ENCODE measurements at regions not wholly inside any gene's neighbourhood (a gene's known extent, or its start where the extent isn't known, plus 50 kb on each side); places are given as distances from the start of the nearest gene placed in this dataset.

DNA sequence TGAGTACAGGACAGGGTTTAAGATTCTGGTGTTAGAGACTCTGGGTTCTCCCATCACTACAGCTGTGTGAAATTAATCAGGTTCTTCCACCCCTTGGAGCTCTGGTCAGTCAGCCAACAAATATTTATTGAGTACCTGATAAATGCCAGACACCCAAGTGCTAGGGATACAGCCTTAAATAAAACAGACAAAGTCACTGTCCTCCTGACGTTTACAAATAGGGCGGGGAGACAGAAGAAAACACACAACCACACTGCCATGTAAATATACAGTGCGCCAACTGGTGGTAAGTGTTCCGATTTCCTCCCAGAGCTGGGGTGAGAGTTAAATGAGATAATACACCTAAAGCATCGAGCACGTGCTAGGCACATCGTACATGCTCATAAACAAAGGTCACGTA is 121.0 kb downstream of the COPRS start:
- Histone ChIP-seq H3K14ac (ENCODE audit: insufficient read length) (no peak overlapping the region), H2AK5ac (ENCODE audit: low read depth, low read length) (no peak overlapping the region), H4K5ac (ENCODE audit: insufficient read length, low read depth, low read length) (no peak overlapping the region), H3K9ac (replicated peaks in 1 of 4; ENCODE audit: extremely low read depth in 1 of 4, low read depth in 3 of 4, low read length in 3 of 4) (no peak overlapping the region), H4K91ac (replicated peaks; ENCODE audit: insufficient read length, low read length) (no peak overlapping the region), H4K8ac (ENCODE audit: extremely low read depth, insufficient read depth, low read length) (no peak overlapping the region), H3K4me2 (ENCODE audit: insufficient read depth in 1 of 2, low read depth in 2 of 2, low read length in 2 of 2) (no peak overlapping the region), H3K79me2 (ENCODE audit: control insufficient read depth in 1 of 2, insufficient read depth in 2 of 2, low read length in 2 of 2) (no peaks in the 10 kb centered on the region), H2BK20ac (ENCODE audit: low read length) (no peak overlapping the region), H2AFZ (ENCODE audit: low read length) (no peak overlapping the region), H3K9me3 (ENCODE audit: insufficient read depth in 2 of 2, low read depth in 1 of 2, low read length in 1 of 2) (no peaks in the 10 kb centered on the region), H3K23me2 (ENCODE audit: low read depth, low read length) (no peaks in the 10 kb centered on the region), H2BK120ac (replicated peaks; ENCODE audit: low read depth, low read length) (no peak overlapping the region), H3K56ac (replicated peaks; ENCODE audit: insufficient read length, low read depth, low read length) (no peak overlapping the region), H3K18ac (ENCODE audit: extremely low read depth, low read length) (no peak overlapping the region), H3K79me1 (ENCODE audit: low read depth, low read length) (no peaks in the 10 kb centered on the region), H3K4ac (replicated peaks; ENCODE audit: insufficient read length, low read depth, low read length) (no peak overlapping the region), H2BK12ac (ENCODE audit: low read depth, low read length) (no peak overlapping the region), H2BK15ac (ENCODE audit: low read length) (no peak overlapping the region), H3K36me3 (ENCODE audit: control insufficient read depth in 2 of 4, insufficient read depth in 4 of 4, low read length in 3 of 4) (no peaks in the 10 kb centered on the region), H3K4me1 (replicated peaks in 1 of 4; ENCODE audit: control insufficient read depth in 3 of 4, insufficient read depth in 4 of 4, low read length in 3 of 4) (0 out of 7 replicates have a peak, but pooled peaks cover 0 to 3% (median 0%) of the 10 kb centered on the region in 4 experiments), H3K23ac (ENCODE audit: insufficient read length) (no peak overlapping the region), H3K27ac (ENCODE audit: low read depth, low read length) (no peak overlapping the region), H4K20me1 (replicated peaks in 1 of 2; ENCODE audit: control insufficient read depth in 1 of 2, insufficient read depth in 2 of 2, low read length in 2 of 2) (no peaks in the 10 kb centered on the region), H3K27me3 (replicated peaks in 1 of 4; ENCODE audit: control insufficient read depth in 3 of 4, extremely low read depth in 1 of 4, insufficient read depth in 3 of 4, low read length in 3 of 4) (no peaks in the 10 kb centered on the region), H3K4me3 (ENCODE audit: extremely low read depth in 1 of 4, insufficient read depth in 2 of 4, low read depth in 3 of 4, low read length in 4 of 4) (no peak overlapping the region), H2BK5ac (ENCODE audit: low read depth, low read length) (no peak overlapping the region)
- ChIA-PET CTCF (ENCODE audit: partially characterized antibody) (interaction anchor here (1.0 to 1.3 kb wide), 3 partner anchors 11 to 301 kb away, joined by 3 to 4 read pairs (median 3); no protein-coding TSS in a partner anchor), POLR2A (ENCODE audit: partially characterized antibody) (interaction anchor here (1.2 kb wide), 1 partner anchor 13 kb away, joined by 3 read pairs; no protein-coding TSS in a partner anchor)
- DNase-seq (ENCODE audit: low read depth in 1 of 2, low spot score in 2 of 2) (no peak), FAIRE-seq (no peak)
- WGBS, 2 experiments (ENCODE audit: extremely low coverage in 1 of 2, insufficient coverage in 1 of 2, insufficient read length in 1 of 2, insufficient replicate concordance in 2 of 2, low coverage in 1 of 2, low lambda C conversion rate in 2 of 2, missing lambda C conversion rate in 1 of 2) = 90% methylated on average over 8 of the region's 8 CpGs; no CpG with 5 or more reads in 1 of the 2 experiments
- TF ChIP-seq, protein P1, sequence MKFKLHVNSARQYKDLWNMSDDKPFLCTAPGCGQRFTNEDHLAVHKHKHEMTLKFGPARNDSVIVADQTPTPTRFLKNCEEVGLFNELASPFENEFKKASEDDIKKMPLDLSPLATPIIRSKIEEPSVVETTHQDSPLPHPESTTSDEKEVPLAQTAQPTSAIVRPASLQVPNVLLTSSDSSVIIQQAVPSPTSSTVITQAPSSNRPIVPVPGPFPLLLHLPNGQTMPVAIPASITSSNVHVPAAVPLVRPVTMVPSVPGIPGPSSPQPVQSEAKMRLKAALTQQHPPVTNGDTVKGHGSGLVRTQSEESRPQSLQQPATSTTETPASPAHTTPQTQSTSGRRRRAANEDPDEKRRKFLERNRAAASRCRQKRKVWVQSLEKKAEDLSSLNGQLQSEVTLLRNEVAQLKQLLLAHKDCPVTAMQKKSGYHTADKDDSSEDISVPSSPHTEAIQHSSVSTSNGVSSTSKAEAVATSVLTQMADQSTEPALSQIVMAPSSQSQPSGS (IDR thresholded peaks at IDR 0.05; ENCODE audit: low read length) = no peak
- no peak for TF ChIP-seq NANOG (IDR thresholded peaks at IDR 0.05; ENCODE audit: insufficient read depth, low read depth, low read length, poor library complexity, severe bottlenecking)
- TF ChIP-seq, protein P2, sequence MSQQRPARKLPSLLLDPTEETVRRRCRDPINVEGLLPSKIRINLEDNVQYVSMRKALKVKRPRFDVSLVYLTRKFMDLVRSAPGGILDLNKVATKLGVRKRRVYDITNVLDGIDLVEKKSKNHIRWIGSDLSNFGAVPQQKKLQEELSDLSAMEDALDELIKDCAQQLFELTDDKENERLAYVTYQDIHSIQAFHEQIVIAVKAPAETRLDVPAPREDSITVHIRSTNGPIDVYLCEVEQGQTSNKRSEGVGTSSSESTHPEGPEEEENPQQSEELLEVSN (IDR thresholded peaks at IDR 0.05) = no peak
- TF ChIP-seq BCL11A (IDR thresholded peaks at IDR 0.05; ENCODE audit: low read depth in 2 of 2, low read length in 2 of 2) = no peak

All from H1 (cell line).